HG02970 (cell line): ENCODE measurements at regions not wholly inside any gene's neighbourhood (a gene's known extent, or its start where the extent isn't known, plus 50 kb on each side); places are given as distances from the start of the nearest gene placed in this dataset.

Experiments used
- ATAC-seq: cut with Tn5 transposase; IDR thresholded peaks from one replicate; pipeline ENCODE4 v1.9.1; 2021; ENCODE audit warnings: mild to moderate bottlenecking, moderate library complexity, moderate number of reproducible peaks; ENCODE audit not compliant: unreplicated experiment, low FRiP score

GRCh38 chr2:157197848-157198247 is 59.7 kb upstream of the GALNT5 start:
- no peak for ATAC-seq

- no peak for ATAC-seq
Measured at GRCh38 chr2:157203651-157204050, 53.9 kb upstream of the GALNT5 start.

GRCh38 chr2:157204401-157204800 is 53.1 kb upstream of the GALNT5 start:
- ATAC-seq = no peak

GRCh38 chr2:157206916-157207315 is 50.6 kb upstream of the GALNT5 start:
- ATAC-seq = no peak
